D721Med (cell line): ENCODE measurements at regions not wholly inside any gene's neighbourhood (a gene's known extent, or its start where the extent isn't known, plus 50 kb on each side); places are given as distances from the start of the nearest gene placed in this dataset.

Source experiments
- DNase-seq: peaks from one replicate; pipeline ENCODE4 v3.0.0; 2011; ENCODE audit warnings: low spot score; ENCODE audit not compliant: insufficient read length
- FAIRE-seq: peaks from 2 replicates; lab custom pipeline; 2011; peaks lifted over from hg19 to GRCh38; lab: Jason Lieb, UNC
- CTCF ChIP-seq: IDR thresholded peaks from 2 replicates; pipeline ENCODE4 v1.5.1; 2012; ENCODE audit warnings: mild to moderate bottlenecking, control low read depth; ENCODE audit not compliant: insufficient read depth; ENCODE audit errors: missing control alignments

GRCh38 chr10:107546986-107547385 is 382.5 kb upstream of the SORCS1 start:
- FAIRE-seq (no peak), DNase-seq (no peak)
- no peak for TF ChIP-seq CTCF

- FAIRE-seq (no peak), DNase-seq (no peak)
- no peak for TF ChIP-seq CTCF
Measured at GRCh38 chr10:107546284-107546683, 381.8 kb upstream of the SORCS1 start.

- FAIRE-seq (no peak), DNase-seq (no peak)
- no peak for TF ChIP-seq CTCF
Measured at GRCh38 chr10:107545717-107546116, 381.2 kb upstream of the SORCS1 start.

GRCh38 chr10:107544706-107545520 is 380.4 kb upstream of the SORCS1 start:
- FAIRE-seq (no peak), DNase-seq (no peak)
- no peak for TF ChIP-seq CTCF

GRCh38 chr10:107542607-107543006 is 378.1 kb upstream of the SORCS1 start:
- TF ChIP-seq CTCF, result no peak
- no peak for FAIRE-seq
- no peak for DNase-seq

- no peak for TF ChIP-seq CTCF
- no peak for FAIRE-seq
- DNase-seq, result no peak
Measured at GRCh38 chr10:107542016-107542415, 377.5 kb upstream of the SORCS1 start.

GRCh38 chr10:107540981-107541380 is 376.5 kb upstream of the SORCS1 start:
- no peak for TF ChIP-seq CTCF
- DNase-seq (no peak), FAIRE-seq (no peak)
